ENCODE measurements at regions not wholly inside any gene's neighbourhood (a gene's known extent, or its start where the extent isn't known, plus 50 kb on each side); places are given as distances from the start of the nearest gene placed in this dataset.
A peak's percentile ranks its signal among the peaks of the same experiment; 100 is the strongest.

DNA sequence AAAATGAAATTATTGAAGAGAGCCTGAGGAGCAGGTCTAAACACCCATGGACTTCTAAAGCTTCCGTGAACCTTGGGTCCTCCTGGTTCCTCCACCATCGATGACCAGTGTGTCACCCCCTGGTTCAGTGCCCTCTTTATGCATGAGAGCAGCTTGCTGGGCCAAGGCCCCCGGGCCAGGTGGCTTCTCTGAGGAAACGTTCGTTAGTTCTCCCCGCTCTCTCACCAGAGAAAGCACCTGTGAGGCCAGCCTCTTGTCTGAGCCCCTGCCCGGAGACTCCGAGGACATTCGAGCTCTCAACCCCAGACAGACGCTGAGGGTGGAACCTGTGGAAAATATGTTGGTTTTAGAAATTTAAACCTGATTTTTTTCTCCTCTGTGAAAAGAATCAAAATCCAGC is 92.4 kb downstream of the GLI2 start:
- FAIRE-seq = no peak

GRCh38 chr2:120828829-120829632 is 93.4 kb downstream of the GLI2 start:
- FAIRE-seq (peak; percentile 98), DNase-seq (ENCODE audit: low spot score) (no peak)

More for the DNA sequence above, 92.4 kb downstream of the GLI2 start:
- DNase-seq (ENCODE audit: low spot score) = no peak

DNA sequence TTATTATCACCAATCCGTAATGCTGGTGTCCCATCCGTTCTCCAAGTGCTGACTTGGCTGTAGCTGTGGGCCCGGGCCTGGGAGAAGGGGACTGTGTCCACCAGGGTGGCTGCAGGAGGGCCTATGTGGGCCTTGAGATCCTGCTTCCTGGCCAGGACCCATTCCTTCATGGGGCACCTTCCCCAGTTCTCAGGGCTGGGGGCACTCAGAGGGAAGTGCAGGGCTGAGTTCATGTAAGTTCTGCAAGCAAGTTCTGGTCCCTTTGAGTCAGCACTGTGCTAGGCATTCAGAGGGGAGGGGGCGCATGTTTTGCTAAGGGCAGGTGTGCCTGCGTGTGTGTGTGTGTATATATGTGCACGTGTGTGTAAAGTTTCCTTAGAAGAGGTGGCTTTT is 94.0 kb downstream of the GLI2 start:
- DNase-seq (ENCODE audit: low spot score) (no peak), FAIRE-seq (peak; percentile 40)

- no peak for DNase-seq (ENCODE audit: low spot score)
- peak; percentile 80 for FAIRE-seq
These were observed 94.6 kb downstream of the GLI2 start for GRCh38 chr2:120830096-120830830.

GRCh38 chr2:120831086-120831485 is 95.4 kb downstream of the GLI2 start:
- no peak for DNase-seq (ENCODE audit: low spot score)
- no peak for FAIRE-seq

- FAIRE-seq (peak; percentile 13), DNase-seq (ENCODE audit: low spot score) (no peak)
These were observed 96.2 kb downstream of the GLI2 start for GRCh38 chr2:120831891-120832290.

DNA sequence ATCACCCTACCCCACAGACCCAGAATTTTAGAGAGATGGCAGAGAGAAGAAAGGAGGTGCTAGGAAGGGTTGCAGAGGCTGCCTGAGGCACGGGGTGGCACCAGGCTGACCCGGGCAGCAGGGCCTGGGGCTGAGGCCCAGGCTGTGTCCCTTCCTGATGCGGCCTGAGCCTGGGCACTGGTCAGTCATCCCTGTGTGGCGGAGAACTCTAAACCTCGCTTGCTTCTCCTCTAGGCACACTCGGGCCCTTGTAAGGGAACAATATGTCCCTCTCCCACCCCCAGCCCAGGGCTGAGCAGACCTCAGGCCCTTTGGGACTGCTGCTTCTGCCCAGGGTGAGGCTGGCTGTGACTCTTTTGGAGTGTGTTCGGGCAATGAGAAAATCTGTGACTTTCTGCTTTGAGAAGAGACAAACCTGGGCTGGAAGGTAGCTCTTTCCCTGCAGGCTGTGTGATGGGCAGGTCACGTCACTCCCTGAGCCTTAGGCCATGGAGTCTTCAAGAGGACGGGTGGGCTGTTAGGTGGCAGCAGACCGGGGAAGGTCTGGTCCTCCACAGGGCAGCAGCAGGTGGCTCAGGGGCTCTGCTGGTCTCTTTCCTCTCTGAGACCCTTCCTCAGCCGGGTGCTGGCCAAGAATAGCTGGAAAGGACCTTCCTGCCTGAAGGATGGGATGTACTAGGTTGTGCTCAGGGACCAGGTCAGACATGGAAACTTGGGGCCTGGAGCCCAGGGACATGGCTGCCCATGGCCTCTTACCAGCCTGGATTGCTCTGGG is 96.8 kb downstream of the GLI2 start:
- FAIRE-seq = no peak
- DNase-seq (ENCODE audit: low spot score) = no peak

GRCh38 chr2:120833127-120833675 is 97.5 kb downstream of the GLI2 start:
- FAIRE-seq (peak; percentile 69), DNase-seq (ENCODE audit: low spot score) (no peak)

DNA sequence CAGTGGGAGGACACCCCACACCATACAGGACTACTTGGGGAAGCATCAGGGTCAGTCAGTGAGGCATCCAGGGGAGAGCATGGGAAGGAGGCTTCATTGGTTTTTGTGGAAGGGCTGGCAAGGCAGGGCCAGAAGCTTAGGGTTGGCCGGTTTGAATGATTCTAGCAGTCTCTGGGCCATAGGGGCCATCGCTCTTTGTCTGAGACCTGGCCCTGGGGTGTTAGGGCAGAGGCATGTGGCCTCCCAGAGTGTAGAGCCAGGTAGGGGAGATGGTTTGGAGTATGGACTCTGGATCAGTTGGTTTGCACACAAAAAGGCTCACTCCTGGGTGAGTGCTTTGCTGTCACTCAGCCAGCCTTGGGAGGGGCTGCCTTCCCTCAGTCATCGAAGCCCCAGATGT is 98.5 kb downstream of the GLI2 start:
- FAIRE-seq = no peak

GRCh38 chr2:120836281-120836680 is 100.6 kb downstream of the GLI2 start:
- no peak for FAIRE-seq
- DNase-seq (ENCODE audit: low spot score) = no peak

More for the DNA sequence above, 98.5 kb downstream of the GLI2 start:
- no peak for DNase-seq (ENCODE audit: low spot score)

GRCh38 chr2:120840795-120841487 is 105.3 kb downstream of the GLI2 start:
- FAIRE-seq (peak; percentile 17), DNase-seq (ENCODE audit: low spot score) (no peak)

- DNase-seq (ENCODE audit: low spot score) (no peak), FAIRE-seq (peak; percentile 74)
These were observed 107.1 kb downstream of the GLI2 start for GRCh38 chr2:120842456-120843439.

GRCh38 chr2:120844070-120844738 is 108.5 kb downstream of the GLI2 start:
- no peak for DNase-seq (ENCODE audit: low spot score)
- peak; percentile 70 for FAIRE-seq

DNA sequence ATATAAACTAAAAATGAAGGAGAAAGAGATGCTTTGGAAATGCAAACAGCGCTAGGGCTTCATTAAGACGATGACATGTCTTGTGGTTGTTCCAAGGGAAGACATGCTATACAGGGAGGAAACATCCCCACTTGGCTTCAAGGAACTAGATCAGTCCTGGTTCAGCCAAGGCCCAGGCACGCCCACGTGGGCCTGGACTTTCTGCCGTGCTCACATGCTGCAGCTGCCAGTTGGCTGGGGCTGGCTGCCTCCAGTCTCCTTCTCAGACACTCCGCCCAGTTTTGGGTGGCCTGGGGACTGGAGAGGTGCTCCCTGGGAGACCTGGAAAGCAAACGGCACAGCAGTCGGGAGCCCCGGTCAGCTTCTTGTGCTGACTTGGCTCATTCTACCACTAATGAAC is 109.6 kb downstream of the GLI2 start:
- FAIRE-seq (no peak), DNase-seq (ENCODE audit: low spot score) (no peak)

GRCh38 chr2:120846406-120847095 is 110.9 kb downstream of the GLI2 start:
- no peak for FAIRE-seq
- DNase-seq (ENCODE audit: low spot score) = no peak

GRCh38 chr2:120847700-120848321 is 112.1 kb downstream of the GLI2 start:
- FAIRE-seq = no peak
- no peak for DNase-seq (ENCODE audit: low spot score)

GRCh38 chr2:120849278-120849677 is 113.6 kb downstream of the GLI2 start:
- DNase-seq (ENCODE audit: low spot score) = no peak
- no peak for FAIRE-seq

- no peak for FAIRE-seq
- DNase-seq (ENCODE audit: low spot score) = no peak
These were observed 114.9 kb downstream of the GLI2 start for GRCh38 chr2:120850551-120850950.

Measured in urothelium cell line (cell line).